GM21529 (cell line): ENCODE measurements at regions not wholly inside any gene's neighbourhood (a gene's known extent, or its start where the extent isn't known, plus 50 kb on each side); places are given as distances from the start of the nearest gene placed in this dataset.
A peak's percentile ranks its signal among the peaks of the same experiment; 100 is the strongest.

ENCODE experiments used
- ATAC-seq: cut with Tn5 transposase; IDR thresholded peaks from one replicate; pipeline ENCODE4 v1.9.1; 2021; ENCODE audit not compliant: unreplicated experiment

GRCh38 chr5:164746723-164747122, 1241.3 kb downstream of the MAT2B start:
- ATAC-seq = no peak

GRCh38 chr5:164747371-164747770, 1242.0 kb downstream of the MAT2B start:
- no peak for ATAC-seq

- peak; percentile 73 for ATAC-seq
These were observed 1243.4 kb downstream of the MAT2B start for GRCh38 chr5:164748861-164749260.

- no peak for ATAC-seq
These were observed 1248.0 kb downstream of the MAT2B start for GRCh38 chr5:164753434-164753833.

GRCh38 chr5:164763206-164763605, 1257.8 kb downstream of the MAT2B start:
- ATAC-seq = no peak

DNA sequence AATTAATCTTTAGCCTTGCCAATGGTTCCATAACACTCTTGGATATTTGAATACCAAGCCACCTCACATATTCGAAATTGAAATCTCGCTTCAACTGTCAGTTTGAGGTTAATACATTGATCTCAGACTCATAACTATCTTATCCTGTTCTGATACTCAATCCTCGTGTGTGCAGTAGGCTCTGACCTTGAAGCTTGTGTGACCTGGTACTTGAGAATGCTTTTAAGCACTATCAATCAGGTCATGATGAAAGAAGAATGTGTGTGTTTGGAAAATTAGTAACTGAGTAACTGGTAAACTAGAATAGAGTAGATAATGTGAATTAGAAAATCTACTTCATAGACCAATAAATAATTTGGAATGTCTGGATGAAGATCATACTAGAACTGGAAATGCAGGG, 1266.7 kb downstream of the MAT2B start:
- ATAC-seq = no peak

DNA sequence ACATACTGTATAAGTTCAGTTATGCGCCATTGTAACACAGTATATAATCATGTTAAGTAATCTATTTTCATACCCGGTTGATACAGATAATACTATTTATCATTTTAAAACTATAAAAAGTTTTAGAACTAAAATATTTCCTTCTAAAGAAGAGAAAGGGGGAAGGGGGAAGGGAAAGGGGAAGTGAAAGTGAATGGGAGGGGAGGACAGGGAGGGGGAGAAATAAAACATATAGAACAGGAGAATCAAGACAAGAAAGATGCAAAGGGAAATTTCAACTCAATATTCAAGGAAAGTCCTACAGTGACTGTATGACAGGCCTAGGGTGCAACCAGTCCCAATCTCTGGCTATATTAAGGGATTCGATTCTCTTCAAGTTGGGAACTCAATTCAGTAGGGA, 1278.8 kb downstream of the MAT2B start:
- no peak for ATAC-seq

- no peak for ATAC-seq
These were observed 1292.7 kb downstream of the MAT2B start for GRCh38 chr5:164798110-164798509.

DNA sequence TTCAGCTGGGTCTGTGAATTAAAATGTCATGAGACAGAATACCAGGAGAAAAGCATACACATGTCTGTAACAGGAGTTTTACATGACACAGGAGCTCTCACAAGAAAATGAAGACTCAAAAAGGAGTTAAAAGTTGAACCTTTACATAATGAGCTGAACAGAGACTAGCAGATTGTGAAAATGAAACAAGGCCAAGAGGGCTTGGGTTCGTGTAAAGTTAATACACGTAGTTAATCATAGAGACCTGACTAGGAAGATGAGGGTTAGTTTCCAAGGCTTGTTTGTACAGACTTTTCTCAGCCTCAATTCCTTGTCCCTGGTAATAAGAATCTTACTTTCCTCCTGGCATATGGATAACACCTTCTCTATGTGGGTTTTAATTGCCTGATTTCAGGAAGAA, 1294.0 kb downstream of the MAT2B start:
- ATAC-seq = no peak

DNA sequence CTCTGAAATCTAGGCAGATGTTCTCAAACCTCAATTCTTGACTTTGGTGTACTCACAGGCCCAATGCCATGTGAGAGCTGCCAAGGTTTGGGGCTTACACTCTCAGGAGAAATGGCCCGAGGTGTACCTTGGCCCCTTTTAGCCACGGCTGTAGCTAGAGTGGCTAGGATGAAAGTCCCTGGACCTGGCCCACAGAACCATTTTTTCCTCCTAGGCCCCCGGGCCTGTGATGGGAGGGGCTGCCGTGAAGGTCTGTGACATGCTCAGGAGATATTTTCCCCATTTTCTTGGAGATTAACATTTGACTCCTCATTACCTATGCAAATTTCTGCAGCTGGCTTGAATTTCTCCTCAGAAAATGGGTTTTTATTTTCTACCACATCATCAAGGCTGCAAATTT, 1296.5 kb downstream of the MAT2B start:
- no peak for ATAC-seq

- ATAC-seq = peak; percentile 54
These were observed 1304.4 kb downstream of the MAT2B start for GRCh38 chr5:164809821-164810220.

- ATAC-seq = no peak
These were observed 1313.0 kb downstream of the MAT2B start for GRCh38 chr5:164818445-164818844.

- ATAC-seq = no peak
These were observed 1319.3 kb downstream of the MAT2B start for GRCh38 chr5:164824671-164825070.

DNA sequence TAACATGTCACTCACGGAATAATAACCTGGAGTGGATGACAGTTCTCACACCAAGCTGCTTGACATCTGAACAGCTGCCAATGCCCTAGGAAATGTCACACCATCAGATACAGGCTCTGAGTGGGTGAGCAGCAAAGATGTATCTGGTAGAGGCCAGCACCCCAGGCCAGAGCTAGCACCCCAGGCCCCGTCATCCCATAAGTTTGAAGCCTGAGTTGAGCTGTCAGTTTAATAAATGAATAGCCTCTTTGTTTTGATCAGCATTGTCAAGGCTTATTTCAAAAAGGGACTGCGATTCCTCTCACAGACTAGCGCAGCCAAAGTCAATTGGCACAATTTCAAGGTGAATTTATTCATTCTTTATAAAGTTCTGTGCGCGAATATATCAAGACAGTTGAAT, 1327.1 kb downstream of the MAT2B start:
- ATAC-seq = no peak

DNA sequence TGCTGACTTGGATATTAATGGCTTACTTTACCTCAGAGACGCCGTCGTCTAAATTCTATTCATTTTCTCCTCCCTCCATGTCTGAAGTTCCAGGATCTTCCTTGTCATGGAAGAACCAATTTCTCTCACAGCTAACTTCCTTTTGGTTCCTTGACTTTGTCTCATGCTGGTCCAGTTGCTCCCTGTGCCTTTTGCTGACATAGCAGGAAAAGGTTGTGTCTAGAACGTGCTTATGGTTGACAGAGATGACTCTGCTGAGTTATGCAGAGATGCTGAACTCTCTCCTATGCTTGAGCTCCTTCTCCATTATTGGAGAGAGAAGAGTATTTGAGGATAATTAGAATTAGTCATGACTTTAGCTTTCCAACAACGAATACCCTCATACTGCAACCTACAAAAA, 1338.9 kb downstream of the MAT2B start:
- no peak for ATAC-seq

GRCh38 chr5:164860896-164861295, 1355.5 kb downstream of the MAT2B start:
- ATAC-seq = no peak

DNA sequence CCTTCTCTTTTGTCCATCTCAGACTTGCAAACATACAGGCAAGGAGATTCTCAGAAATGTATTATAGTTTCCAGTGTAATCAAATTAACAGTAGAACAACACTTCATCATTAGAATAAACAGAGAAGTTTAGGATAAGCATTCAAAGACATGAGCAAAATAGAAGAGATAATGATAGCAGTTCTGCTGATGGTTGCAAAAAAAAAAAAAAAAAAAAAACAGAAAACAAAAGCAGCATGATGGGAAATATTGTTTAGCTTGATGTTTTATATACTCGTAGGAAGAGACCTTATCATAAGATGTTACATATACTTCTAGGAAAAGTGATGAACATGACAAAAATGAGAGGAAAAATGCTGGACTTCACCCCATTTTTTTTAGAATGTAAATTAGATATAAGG, 1356.2 kb downstream of the MAT2B start:
- no peak for ATAC-seq

DNA sequence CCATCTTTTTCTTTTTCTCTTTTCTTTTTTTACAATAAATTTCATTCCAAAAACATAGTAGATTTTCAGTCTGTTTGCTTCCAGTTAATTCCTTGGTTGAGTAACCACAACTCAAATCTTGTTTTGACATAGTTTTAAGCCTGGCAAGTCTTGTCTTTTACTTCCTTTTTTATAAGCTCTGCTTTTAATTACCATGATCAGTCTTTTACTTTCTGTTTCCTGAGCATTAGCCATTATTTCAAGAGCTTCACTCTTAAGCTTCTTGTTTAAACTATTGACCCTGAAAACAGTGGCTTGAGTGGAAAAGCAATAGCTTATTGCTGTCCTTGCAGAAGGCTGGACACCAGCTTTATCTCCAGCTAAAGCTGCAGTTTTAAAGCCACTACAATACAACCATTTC, 1363.3 kb downstream of the MAT2B start:
- no peak for ATAC-seq

- ATAC-seq = no peak
These were observed 1363.9 kb downstream of the MAT2B start for GRCh38 chr5:164869325-164869724.

- no peak for ATAC-seq
These were observed 1371.4 kb downstream of the MAT2B start for GRCh38 chr5:164876793-164877192.

GRCh38 chr5:164881442-164881841, 1376.0 kb downstream of the MAT2B start:
- ATAC-seq = no peak

DNA sequence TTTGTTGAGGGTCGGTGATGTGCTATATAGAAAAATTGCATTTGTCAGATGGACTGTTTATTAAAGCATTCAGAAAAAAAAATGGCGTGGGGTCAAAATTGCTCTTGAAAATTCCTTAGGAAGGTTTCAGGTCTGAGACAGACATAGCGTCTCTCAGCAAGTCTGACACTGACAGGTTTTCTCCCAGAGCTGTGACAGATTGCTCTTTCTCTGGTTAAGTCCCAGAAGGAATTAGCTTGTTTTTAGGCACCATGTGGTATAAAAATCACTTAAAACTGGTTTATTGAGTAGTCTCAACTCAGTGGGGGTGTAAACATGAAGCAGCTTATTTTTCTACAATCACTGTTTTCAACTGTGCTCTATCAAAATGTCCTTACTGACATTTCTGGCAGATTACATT, 1379.8 kb downstream of the MAT2B start:
- no peak for ATAC-seq

DNA sequence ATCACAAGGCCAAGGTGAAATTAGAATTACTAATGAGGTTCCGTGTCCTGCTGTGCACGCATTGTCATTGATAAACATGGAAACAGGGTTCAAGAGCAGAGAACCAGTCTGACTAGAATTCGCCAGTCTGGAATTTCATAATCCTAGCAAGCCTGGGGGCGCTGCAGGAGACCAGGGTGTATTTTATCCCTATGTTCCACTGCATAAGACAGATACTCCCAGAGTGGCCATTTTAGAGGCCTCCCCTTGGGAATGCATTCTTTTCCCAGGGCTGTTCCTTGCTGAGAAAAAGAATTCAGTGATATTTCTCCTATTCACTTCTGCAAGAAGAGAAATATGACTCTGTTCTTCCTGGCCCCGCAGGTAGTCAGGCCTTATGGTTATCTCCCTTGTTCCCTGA, 1387.7 kb downstream of the MAT2B start:
- ATAC-seq = no peak

- ATAC-seq = no peak
These were observed 1393.3 kb downstream of the MAT2B start for GRCh38 chr5:164898705-164899104.
